ENCODE measurements at regions not wholly inside any gene's neighbourhood (a gene's known extent, or its start where the extent isn't known, plus 50 kb on each side); places are given as distances from the start of the nearest gene placed in this dataset.

- no peak overlapping the region for H3K27ac ChIP-seq
- no peaks in the 10 kb centered on the region for H3K9me3 ChIP-seq
- no peak overlapping the region for H3K4me3 ChIP-seq
- peak; percentile 67 to 87 (median 79) for DNase-seq
- TF ChIP-seq CTCF (IDR thresholded peaks at IDR 0.05) = peak; percentile 26 to 75 (median 66)
- TF ChIP-seq POLR2A (IDR thresholded peaks at IDR 0.05) = no peak
- H3K4me1 ChIP-seq = no peaks in the 10 kb centered on the region
- H3K36me3 ChIP-seq = no peaks in the 10 kb centered on the region
- H3K27me3 ChIP-seq = no peaks in the 10 kb centered on the region
Observed at GRCh38 chr5:133868946-133869518, 99.4 kb downstream of the C5orf15 start.

- Histone ChIP-seq H3K4me1 (no peaks in the 10 kb centered on the region), H3K27me3 (no peaks in the 10 kb centered on the region), H3K4me3 (no peak overlapping the region), H3K27ac (no peak overlapping the region), H3K36me3 (no peaks in the 10 kb centered on the region), H3K9me3 (no peaks in the 10 kb centered on the region)
- TF ChIP-seq CTCF (IDR thresholded peaks at IDR 0.05) (no peak), POLR2A (IDR thresholded peaks at IDR 0.05) (no peak)
- DNase-seq = peak in 1 of 3 donors; percentile 32
Observed at GRCh38 chr5:133867851-133868545, 100.4 kb downstream of the C5orf15 start.

- Histone ChIP-seq H3K9me3 (no peaks in the 10 kb centered on the region), H3K4me1 (no peaks in the 10 kb centered on the region), H3K4me3 (no peak overlapping the region), H3K36me3 (no peaks in the 10 kb centered on the region), H3K27me3 (no peaks in the 10 kb centered on the region), H3K27ac (no peak overlapping the region)
- no peak for DNase-seq
- TF ChIP-seq POLR2A (IDR thresholded peaks at IDR 0.05) (no peak), CTCF (IDR thresholded peaks at IDR 0.05) (no peak)
Observed at GRCh38 chr5:133867341-133867740, 101.1 kb downstream of the C5orf15 start.

- TF ChIP-seq CTCF (IDR thresholded peaks at IDR 0.05) (no peak), POLR2A (IDR thresholded peaks at IDR 0.05) (no peak)
- H3K4me3 ChIP-seq = no peak overlapping the region
- no peaks in the 10 kb centered on the region for H3K4me1 ChIP-seq
- DNase-seq = no peak
- H3K27ac ChIP-seq = no peak overlapping the region
- H3K36me3 ChIP-seq = no peaks in the 10 kb centered on the region
- H3K9me3 ChIP-seq = no peaks in the 10 kb centered on the region
- H3K27me3 ChIP-seq = no peaks in the 10 kb centered on the region
Observed at GRCh38 chr5:133866903-133867245, 101.6 kb downstream of the C5orf15 start.

- DNase-seq = peak in 1 of 3 donors; percentile 30
- Histone ChIP-seq H3K4me1 (no peaks in the 10 kb centered on the region), H3K36me3 (no peaks in the 10 kb centered on the region), H3K27me3 (no peaks in the 10 kb centered on the region), H3K9me3 (no peaks in the 10 kb centered on the region), H3K4me3 (no peak overlapping the region), H3K27ac (no peak overlapping the region)
- TF ChIP-seq CTCF (IDR thresholded peaks at IDR 0.05) = no peak
- TF ChIP-seq POLR2A (IDR thresholded peaks at IDR 0.05) = no peak
Observed at GRCh38 chr5:133866160-133866902, 102.1 kb downstream of the C5orf15 start.
